Activated T-cell treated with anti-CD3 and anti-CD28 coated beads for 48 hours (primary cell): ENCODE measurements at regions not wholly inside any gene's neighbourhood (a gene's known extent, or its start where the extent isn't known, plus 50 kb on each side); places are given as distances from the start of the nearest gene placed in this dataset.

ENCODE experiments used
- DNase-seq: peaks from one replicate; pipeline ENCODE4 v3.0.0-alpha.2; 2020; ENCODE audit warnings: low read depth

- no peak for DNase-seq
Measured at GRCh38 chr5:6195711-6196358, 182.5 kb downstream of the MED10 start.

- no peak for DNase-seq
Measured at GRCh38 chr5:6194906-6195612, 183.3 kb downstream of the MED10 start.

- DNase-seq = no peak
Measured at GRCh38 chr5:6194261-6194875, 184.0 kb downstream of the MED10 start.

GRCh38 chr5:6193310-6193709 lies 185.0 kb downstream of the MED10 start:
- DNase-seq = no peak

GRCh38 chr5:6190838-6191237 lies 187.5 kb downstream of the MED10 start:
- DNase-seq = no peak

GRCh38 chr5:6188976-6189375 lies 189.4 kb downstream of the MED10 start:
- no peak for DNase-seq

- no peak for DNase-seq
Measured at GRCh38 chr5:6188344-6188743, 190.0 kb downstream of the MED10 start.

GRCh38 chr5:6187501-6187900 lies 190.8 kb downstream of the MED10 start:
- DNase-seq = no peak

GRCh38 chr5:6185574-6185973 lies 192.8 kb downstream of the MED10 start:
- DNase-seq = no peak

GRCh38 chr5:6184481-6184880 lies 193.9 kb downstream of the MED10 start:
- DNase-seq = no peak

GRCh38 chr5:6183391-6184390 lies 194.7 kb downstream of the MED10 start:
- DNase-seq = no peak

GRCh38 chr5:6182271-6182815 lies 196.0 kb downstream of the MED10 start:
- DNase-seq = no peak

- no peak for DNase-seq
Measured at GRCh38 chr5:6181871-6182270, 196.5 kb downstream of the MED10 start.

- no peak for DNase-seq
Measured at GRCh38 chr5:6181147-6181729, 197.1 kb downstream of the MED10 start.

GRCh38 chr5:6180231-6180872 lies 198.0 kb downstream of the MED10 start:
- DNase-seq = no peak

GRCh38 chr5:6178846-6179532 lies 199.4 kb downstream of the MED10 start:
- no peak for DNase-seq

- no peak for DNase-seq
Measured at GRCh38 chr5:6177926-6178325, 200.4 kb downstream of the MED10 start.

GRCh38 chr5:6176102-6176693 lies 202.1 kb downstream of the MED10 start:
- DNase-seq = no peak

GRCh38 chr5:6175172-6175854 lies 203.0 kb downstream of the MED10 start:
- no peak for DNase-seq
